GM19467 (cell line): ENCODE measurements at regions not wholly inside any gene's neighbourhood (a gene's known extent, or its start where the extent isn't known, plus 50 kb on each side); places are given as distances from the start of the nearest gene placed in this dataset.

Experiments
- ATAC-seq: cut with Tn5 transposase; IDR thresholded peaks from one replicate; pipeline ENCODE4 v1.9.1; 2021; ENCODE audit warnings: mild to moderate bottlenecking, moderate library complexity; ENCODE audit not compliant: unreplicated experiment

DNA sequence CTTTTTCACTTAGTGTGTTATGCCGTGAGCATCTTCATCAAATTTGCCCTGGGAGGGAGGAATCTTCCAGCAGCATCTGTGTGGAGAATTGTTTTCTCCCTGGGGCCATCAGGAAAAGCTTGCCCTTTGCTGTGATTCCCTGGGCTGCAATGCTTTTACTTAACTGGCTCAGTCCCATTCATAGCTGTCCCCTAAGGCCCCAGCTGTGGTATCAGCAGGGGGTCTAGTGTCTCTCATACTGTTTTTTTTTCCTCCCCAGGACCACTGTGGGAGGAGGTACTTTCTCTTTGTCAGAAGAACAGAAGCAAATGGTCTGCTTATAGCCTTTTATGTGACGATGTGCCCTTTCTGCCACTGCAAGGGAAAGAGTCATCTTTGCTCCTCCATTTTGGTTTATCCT lies 176.8 kb upstream of the CELF4 start:
- no peak for ATAC-seq

DNA sequence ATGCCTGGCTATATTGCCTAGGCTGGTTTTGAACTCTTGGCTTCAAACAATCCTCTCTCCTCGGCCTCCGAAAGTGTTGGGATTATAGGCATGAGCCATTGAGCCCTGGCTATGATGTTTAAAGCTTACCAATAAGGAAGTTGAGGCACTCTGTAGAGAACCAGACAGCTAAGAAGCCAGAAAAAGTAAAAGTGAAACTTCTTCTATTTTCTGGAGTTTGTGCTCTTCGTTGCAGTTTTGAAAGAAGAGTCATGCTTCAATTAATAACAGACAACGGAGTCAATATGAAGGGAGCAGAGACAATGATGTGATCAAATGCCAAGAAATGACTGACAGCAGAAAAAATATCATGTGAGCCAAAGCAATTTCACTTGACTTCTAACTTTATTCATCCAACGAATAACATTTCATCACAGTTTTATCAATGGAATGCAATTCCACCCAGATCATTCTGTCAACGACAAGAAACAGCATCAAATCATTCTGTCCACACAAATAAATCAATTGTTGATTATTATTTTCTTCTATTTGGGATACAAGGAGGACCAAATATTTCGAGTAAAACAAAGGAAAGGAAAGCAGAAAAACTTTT lies 175.5 kb upstream of the CELF4 start:
- no peak for ATAC-seq

DNA sequence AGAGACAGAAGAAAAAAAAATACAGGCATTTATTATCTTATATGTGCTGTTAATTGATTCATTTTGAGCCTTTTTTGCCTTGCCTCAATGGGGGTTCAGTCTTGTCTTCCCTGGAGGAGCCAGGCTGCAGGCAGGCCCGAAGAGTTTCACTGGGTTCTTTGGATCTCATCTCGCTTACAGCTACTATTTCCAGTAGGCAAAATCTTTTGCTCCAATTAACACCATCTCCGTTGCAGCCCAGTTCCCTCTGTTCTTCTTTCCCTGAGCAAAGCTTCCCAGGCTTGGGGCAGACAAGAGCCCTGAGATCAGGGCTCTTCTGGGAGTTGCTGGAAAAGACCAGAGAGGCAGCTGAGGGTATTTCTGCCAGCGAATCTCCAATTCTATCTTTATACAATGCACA lies 168.8 kb upstream of the CELF4 start:
- no peak for ATAC-seq

DNA sequence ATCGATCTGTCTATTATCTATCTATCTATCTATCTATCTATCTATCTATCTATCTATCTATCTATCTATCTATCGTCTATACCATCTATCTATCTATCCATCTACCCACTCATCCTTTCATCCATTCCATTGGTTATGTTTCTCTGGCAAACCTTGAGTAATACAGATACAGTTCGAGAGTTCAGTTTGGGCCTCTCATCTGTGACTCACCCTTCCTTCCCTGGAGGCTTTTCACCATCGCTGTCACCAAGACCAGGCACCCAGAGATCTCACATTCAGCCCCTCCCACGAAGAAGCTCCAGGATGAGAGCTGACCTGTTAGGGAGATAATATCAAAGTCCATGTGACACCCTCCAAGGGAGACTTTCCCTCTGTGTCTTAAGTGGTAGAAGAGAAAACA lies 164.1 kb upstream of the CELF4 start:
- ATAC-seq = no peak

DNA sequence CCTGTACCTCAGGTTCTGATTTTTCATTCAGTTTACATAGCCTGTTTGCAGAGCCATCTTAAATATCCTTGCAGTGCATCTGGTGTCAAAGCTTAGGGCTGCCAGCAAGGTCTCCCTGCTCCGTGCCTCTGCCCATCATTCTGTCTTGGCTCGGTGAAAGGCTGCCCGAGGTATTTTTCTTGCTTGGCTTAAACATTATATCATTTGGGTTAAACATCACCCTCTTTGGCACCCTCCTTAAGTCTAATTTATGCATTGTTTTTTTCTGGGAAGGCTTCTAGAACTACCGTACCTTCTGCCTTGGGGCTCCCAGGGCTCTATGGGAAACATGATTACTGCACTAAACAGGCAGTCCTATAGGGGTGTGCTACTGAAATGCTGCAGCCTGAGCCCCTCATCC lies 158.6 kb upstream of the CELF4 start:
- no peak for ATAC-seq

DNA sequence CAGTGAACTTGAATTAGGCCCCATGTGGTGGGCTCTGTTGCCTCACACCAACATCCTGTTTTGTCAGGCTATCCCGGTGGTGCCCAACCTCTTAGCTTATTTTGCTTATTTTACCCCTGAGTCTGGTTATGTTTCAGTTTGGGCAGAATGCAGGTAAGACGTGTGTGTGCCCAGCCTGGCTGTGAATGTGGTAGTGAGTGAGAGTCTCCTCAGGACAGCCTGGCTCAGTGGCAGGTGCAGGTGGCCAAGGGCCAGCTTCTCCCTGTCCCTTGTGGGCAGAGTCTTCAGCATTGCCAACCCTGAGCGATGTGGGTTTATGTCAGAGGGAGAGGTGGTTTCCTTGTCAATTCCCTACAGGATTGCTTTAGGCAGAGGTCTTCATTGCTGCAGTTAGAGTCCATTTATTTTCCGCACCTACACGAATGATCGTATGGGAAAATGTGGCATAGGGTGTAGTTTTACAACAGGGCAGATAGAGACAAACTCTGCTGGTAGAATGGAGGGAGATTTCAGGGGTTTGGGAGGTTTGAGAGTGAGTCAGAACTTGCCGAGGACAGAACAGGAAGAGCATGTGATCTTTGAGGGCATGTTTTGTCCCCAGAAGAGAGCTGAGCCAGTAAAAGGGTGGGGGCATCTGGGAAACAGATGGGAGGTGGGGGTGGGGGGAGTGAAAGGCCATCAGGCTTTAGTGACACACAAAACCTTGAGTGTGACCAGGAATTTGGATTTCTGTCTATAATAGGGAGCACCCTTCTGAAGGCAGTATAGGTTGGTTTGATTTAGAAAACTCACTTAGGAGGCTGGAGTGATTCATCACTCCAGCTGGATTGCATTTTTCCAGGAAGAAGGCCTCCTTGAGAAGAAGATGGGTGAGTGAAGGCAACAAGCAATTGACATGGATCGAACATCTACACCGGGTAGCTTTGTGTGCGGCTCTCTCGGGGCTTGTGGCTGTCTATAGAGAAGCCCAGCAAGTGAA lies 156.2 kb upstream of the CELF4 start:
- no peak for ATAC-seq

DNA sequence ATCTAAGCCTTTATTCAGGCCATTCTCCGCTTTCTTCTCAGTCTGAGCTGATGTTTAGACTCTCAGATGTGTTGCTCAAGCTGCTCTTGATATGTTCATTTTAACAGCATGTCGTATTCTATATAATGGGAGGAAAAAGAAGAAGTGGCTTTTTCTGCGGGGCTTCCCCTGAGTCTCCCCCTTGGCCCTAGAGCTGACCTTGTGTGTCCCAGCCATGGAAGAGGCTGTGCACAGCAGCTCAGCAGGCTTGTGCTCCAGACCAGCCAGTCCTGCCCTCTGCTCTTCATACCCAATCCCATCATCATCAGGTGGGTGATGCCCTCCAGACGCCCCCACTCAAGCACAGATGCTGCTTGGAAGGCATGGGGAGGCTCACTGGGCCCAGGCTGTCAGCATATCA lies 155.1 kb upstream of the CELF4 start:
- no peak for ATAC-seq

DNA sequence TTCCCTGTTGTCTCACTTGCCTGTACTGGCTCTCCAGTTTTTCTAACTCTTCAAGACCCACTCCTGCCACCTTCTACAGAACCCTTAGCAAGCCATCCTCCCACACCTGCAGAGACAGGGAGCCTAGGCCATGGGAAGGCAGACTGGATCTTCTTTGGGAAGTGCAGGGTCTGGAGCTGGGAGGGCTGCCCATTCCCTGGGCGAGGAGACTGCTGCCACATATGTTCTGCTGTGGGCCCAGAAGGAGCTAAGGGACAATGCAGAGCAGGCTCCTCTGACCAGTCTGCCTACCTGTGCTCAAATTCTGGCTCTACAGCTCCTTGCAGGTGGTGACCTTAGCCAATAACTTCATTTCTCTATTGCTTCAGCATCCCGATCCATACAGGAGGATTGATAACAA lies 152.1 kb upstream of the CELF4 start:
- ATAC-seq = no peak

DNA sequence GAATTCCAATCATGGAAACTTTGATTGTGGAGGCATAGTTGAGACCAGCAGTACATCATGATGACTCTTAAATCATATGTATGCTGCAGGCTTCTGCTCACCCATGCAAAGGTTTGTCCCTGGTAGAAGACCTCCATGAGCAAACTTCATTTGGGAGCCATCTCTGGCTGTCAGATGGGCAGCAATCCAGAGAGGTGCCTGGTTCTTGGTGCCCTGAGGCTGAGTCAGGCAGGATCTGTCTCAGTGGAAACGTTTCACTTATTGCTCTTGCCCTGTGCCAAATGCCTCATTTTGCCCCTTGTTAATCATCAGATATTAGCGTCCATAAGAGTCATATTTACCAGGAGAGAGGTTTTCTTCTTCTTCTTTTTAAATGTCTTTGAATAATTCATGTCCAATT lies 151.5 kb upstream of the CELF4 start:
- ATAC-seq = no peak

DNA sequence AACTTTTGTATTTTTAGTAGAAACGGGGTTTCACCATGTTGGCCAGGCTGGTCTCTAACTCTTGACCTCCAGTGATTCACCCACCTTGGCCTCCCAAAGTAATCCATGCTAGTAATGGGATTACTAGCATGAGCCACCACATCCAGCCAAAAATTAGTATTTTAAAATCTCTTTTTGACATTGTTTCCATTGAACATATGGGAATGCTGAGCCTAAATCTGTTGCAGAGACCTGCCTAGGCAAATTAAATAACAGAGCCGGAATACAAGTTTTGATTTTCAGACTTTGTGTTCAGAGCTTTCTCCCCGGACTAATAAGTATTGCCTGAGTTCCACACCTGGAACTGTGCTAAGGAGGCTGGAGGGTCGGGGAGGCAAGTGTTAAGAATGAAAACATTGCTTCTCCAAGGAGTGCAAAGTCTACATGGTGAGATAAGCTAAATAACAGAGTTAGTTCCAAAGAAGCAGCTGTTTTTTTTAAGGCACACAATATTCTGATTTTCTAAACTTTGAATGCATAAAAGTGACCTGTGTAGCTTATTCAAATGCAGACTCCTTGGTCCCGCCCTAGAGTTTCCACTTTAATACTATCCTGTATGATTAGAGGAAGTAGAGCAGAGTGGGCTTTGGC lies 150.6 kb upstream of the CELF4 start:
- no peak for ATAC-seq

DNA sequence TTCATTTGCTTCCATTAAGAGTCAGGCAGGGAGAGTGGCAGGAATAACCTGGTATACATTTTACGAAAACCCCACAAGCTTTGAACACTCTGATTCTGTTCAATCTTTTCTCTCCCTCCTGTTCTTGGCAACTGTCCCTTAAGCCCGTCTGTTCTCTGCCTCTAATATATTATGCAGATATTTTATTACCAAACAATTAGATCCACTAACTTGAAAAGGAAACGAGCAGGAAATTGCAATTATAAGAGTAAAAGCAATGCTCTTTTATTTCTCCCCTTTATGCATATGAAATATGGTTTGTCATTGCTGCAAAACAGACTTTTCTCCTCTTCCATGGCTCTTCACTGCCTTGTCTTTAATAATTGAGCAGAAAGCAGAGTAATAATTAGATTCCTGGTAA lies 149.1 kb upstream of the CELF4 start:
- ATAC-seq = no peak

DNA sequence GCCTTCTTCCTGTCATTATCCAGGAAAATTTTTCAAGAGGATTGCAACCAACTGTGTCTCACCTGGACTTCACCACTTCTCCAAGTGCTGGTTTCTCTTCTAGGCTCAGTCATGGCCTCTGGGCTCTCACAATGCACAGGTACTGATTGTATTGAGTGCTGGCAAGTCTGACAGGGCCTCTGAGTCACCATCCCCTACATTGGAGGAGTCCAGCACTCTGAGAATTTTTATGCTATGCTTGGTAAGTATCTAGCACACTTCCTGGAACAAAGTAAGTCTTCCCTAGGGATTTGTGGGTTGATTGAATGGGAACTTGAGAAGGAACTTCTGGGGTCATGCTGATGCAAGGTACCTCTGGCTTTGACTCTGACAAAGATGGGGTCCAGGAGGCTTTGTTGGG lies 147.2 kb upstream of the CELF4 start:
- ATAC-seq = no peak

DNA sequence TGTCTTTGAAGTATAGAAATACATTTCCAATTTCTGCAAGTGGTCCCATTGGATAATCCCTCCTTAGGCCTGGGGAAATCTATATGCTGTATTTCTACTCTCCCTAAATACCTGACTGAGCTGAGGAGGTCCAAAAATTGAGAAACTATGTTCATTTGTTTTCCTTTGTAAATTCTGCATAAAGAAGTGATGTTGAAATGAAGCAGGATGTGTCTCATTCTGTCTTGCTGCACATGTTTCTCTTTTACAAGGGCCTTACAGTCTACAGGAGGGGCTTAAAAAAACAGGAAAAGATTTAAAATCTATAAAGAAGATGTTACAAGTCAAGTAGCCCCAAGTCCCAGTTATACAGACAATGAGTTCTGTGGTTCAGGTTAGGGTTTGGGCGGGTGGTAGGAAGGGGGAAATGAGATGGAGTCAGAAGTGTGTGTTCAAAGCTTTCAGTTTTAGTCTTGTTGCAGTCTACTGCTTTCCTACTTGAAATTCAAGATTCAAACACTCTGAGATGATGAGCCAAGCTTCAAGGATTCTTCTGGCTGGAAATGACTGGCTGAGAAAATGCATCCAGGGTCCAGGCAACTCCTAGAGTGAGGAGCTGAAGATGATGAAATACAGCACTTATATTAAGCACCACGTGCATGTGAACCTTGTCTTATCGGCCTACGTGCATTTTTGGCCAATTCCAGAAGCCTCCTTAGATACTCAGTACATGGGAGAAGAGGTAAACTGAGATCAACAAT lies 146.3 kb upstream of the CELF4 start:
- ATAC-seq = no peak

DNA sequence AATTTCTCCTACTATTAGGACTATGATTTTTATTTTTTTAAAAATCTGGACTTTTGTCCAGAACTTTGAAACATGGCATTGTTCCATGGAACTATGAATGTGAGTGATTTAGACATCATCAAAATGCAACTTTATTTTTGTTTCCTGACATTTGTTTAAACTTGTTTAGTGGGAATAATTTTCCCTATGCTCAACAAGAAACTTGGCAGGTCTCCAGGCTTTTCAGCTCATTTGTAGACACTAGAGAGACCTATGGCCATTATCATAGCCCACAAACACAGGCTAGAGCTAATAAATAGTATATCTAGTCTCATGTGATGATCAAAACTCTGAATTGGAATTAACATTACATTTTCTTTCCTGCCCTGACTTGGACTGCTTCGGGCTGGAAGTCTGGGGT lies 145.1 kb upstream of the CELF4 start:
- ATAC-seq = no peak

DNA sequence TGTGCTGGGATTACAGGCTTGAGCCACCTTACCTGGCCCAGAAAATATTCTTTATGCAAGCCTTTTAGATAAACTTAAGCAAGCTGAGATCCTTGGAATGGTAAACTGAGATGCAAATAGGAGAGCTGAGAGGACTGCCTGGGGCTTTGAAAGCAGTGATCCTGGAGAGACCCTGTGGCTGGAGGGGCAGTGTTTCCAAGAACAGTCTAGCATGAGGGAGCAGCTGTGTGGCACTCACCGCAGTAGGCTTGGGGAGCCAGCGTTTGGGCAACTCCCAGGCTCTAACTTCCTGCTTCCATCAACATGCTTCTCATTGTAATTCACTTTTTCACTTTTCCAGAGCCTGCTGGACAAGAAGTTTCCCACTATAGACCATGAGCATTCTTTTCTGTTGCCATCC lies 144.1 kb upstream of the CELF4 start:
- no peak for ATAC-seq

DNA sequence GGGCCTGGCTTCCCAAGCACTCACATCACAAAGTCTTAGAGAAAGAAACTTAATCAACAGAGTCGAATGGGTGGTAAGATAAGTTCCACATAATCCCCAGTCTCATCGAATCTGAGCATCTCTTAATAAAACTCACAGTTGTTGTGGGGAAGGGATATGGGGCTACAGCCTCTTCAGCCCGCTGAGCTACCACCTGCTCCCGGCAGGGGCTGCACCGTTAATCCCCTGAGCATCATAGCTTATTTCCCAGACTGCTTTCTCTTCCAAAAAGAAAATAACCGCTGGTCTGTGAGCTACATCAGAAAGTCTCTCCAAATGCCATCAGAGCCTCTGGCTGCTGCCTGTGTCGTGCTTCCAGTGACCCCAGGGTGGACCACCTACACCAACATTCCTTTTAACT lies 139.4 kb upstream of the CELF4 start:
- no peak for ATAC-seq

DNA sequence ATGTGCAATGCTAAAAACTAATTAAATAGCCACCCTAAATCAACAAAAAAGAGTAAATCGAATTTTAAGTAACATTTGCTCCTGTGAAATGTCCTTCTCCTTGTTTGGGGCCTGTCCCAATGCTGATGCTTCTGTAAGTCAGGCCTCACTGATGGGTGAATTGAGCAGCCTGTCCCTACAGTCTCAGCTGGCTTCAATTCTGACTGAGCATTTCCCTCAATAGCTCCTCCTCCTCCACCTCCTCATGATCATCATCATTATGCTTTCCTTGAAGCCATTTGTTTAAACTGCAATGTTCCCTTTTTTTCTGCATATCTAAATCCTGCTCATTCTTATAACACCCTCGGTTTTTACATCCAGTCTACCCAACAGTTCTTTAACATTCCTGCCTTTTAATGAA lies 137.2 kb upstream of the CELF4 start:
- no peak for ATAC-seq

DNA sequence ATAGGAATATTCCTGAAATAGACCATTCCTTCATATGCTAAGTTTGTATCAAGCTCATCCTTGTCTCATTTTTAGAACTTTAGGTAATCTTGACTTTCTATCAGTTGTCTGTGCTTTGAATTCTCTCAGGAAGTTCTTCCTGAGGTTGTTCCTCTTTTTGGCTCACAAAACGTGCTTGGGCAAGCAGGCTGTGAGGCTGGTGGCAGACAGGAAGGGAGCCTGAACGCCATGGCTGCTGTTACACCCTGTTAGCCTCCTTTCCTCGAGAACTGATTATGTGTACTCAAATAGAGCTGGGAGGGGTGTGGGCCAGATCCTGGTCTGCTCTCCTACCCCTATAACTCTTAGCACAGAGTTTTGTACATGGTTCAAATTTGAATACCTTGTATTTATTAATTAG lies 136.4 kb upstream of the CELF4 start:
- no peak for ATAC-seq

DNA sequence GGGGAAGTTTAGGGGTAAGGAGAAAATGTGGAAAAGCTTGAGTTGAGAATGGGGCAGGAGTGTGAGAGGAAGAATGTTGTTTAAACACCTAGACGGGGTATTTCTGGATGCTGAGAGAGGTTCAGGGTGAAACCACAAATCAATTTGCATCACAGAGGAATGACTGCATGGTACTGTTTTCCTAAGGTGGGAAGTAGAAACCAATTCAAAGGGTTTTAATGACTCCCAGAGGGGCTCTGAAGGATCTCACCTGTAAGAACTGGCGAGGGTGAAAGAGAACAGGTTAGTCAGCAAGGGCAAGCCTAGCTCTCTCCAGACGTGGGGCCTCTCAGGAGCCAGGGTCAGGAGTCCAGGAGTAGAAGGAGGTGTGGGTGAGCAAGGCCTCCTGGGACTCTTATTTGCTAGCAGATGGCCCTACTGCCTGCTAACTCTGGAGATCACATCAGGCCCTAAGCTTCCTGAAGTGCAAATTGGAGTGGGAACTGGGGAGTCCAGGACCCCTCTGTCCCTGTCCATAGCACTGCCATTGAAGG lies 133.0 kb upstream of the CELF4 start:
- ATAC-seq = no peak

DNA sequence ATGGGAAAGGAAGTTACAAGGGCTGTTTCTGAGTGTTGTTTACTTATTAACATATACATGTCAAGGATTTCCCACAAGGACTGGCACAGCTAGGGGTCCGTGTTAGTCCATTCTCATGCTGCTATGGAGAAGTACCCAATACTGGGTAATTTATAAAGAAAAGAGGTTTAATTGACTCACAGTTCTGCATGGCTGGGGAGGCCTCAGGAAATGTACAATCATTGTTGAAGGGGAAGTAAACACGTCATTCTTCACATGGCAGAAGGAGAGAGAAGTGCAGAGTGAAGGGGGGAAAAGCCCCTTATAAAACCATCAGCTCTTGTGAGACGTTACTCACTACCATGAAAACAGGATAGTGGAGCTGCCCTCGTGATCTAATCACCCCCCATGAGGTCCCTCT lies 128.9 kb upstream of the CELF4 start:
- no peak for ATAC-seq

DNA sequence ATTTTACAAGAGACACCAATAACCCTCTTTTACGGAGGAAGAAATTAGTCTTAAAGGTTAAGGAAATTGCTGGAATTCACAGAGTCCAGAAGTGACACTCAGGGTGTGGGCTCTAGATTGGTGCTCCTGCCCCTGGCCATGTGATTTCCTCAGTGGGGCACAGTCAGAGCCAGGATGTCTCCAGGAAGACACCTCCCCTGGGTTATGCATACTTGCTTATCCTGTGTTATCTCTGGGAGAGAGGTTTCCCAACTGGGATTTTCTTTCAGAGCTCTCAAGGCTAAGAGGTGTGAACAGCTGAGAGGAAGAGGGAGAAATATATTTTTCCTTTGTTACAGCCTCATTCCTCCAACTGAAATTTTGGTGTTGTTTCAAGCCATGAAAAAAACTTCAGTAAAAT lies 125.6 kb upstream of the CELF4 start:
- no peak for ATAC-seq
